Mesodermal cell (in vitro differentiated cells): ENCODE measurements at regions not wholly inside any gene's neighbourhood (a gene's known extent, or its start where the extent isn't known, plus 50 kb on each side); places are given as distances from the start of the nearest gene placed in this dataset.

Experiments used
- H3K27ac ChIP-seq: 2 replicates; pipeline ENCODE4 v1.7.0; 2013; ENCODE audit warnings: mild to moderate bottlenecking, low read depth, low read length, moderate library complexity; ENCODE audit not compliant: severe bottlenecking
- H3K36me3 ChIP-seq: 2 replicates; pipeline ENCODE4 v1.7.1; 2013; ENCODE audit warnings: mild to moderate bottlenecking, low read length, moderate library complexity; ENCODE audit not compliant: control insufficient read depth, insufficient read depth
- H3K4me1 ChIP-seq: one replicate; pipeline ENCODE4 v1.7.1; 2013; ENCODE audit warnings: mild to moderate bottlenecking, low read length; ENCODE audit not compliant: insufficient read depth, control insufficient read depth, poor library complexity, severe bottlenecking
- H3K4me3 ChIP-seq: 2 replicates; pipeline ENCODE4 v1.7.0; 2013; ENCODE audit warnings: low read length, control low read depth, mild to moderate bottlenecking; ENCODE audit not compliant: insufficient read depth, poor library complexity, severe bottlenecking; ENCODE audit errors: extremely low read depth
- H3K9me3 ChIP-seq: 2 replicates; pipeline ENCODE4 v1.7.1; 2013; ENCODE audit warnings: mild to moderate bottlenecking, low read length, moderate library complexity; ENCODE audit not compliant: control insufficient read depth
- WGBS, 2 experiments: methylation state at CpG; one replicate each; pipeline ENCODE4 v1.1.5; 2013; ENCODE audit warnings: missing lambda C conversion rate in 2 of 2; ENCODE audit not compliant: insufficient coverage in 2 of 2; 5-methylcytosine and 5-hydroxymethylcytosine counted together

DNA sequence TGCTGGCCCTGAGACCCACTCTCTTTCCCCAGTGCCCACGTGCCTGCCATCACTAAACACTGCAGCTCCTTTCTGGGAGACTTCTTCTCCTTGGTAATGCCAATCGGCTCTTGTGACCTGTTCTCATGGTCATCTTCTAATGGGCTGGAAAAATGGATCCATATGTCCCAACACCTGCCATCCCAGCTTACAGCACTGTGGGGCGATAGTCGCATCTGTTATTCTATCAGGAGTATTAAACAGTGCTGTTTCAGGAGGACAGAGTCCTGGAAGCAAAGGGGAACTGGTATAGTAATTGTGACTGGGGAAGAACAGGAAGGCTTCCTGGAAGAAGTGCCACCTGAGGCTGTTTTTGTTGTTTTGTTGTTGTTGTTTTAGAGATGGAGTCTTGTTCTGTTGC is 411.2 kb downstream of the GLRX3 start:
- Histone ChIP-seq H3K27ac (no peak overlapping the region), H3K4me1 (no peaks in the 10 kb centered on the region), H3K9me3 (no peaks in the 10 kb centered on the region), H3K4me3 (no peak overlapping the region), H3K36me3 (no peaks in the 10 kb centered on the region)
- WGBS, 2 experiments: 58 to 76% methylated on average over 4 of the region's 4 CpGs

DNA sequence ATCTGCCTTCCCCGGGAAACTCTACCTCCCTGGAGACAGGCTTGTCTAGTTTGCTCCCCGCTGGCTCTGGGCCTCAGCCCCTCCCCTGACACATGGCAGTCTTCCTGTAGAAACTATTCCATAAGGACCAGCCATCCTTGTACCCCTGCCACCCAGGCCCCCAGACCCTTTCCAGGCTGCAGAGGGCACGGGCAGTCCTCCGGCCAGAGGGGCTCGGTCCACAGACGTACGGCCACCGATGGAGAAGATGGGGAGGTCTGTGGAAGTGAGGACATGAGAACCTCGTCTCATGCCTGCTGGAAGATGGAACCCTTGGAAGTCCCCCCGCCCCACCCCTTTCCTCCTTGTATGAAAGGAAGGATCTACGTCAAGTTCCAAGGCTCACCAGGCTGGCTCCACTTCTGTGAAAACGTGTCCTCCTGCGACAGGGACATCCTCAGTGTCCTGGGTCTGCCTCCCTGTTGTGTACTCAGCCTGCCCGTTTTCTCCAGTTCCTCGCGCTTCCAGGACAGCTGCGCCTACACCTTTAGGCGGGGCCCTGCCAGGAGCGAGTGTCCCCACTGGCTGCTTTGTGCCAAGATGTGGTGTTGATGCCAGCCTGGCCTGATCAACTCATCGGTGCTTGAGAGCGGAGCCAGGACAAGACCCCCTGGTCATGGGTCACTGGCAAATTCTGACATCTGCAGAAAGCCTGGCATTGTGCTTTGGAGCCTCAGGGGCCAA is 414.9 kb downstream of the GLRX3 start:
- WGBS, 2 experiments: 93 to 94% methylated on average over 13 to 16 of the region's 21 CpGs

DNA sequence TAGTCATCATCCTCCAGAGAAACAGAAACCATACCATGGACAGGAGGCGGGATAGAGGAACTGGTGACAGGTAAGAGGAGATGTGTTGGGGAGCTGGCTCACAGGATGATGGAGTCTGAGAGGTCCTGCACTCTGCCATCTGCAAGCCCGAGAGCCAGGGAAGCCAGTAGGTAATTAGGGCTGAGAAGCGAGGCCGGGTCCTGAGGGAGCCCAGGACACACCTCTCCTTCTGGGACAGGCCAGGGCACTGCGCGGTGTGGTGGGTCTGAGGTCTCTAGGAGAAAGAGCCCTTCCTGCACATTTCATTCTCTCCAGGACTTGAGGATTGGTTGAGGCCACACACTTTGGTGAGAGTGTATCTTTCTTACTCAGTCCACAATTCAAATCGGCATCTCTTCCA is 415.5 kb downstream of the GLRX3 start:
- no peaks in the 10 kb centered on the region for H3K36me3 ChIP-seq
- H3K27ac ChIP-seq: no peak overlapping the region
- WGBS, 2 experiments: 90 to 93% methylated on average over 3 to 4 of the region's 7 CpGs
- H3K4me3 ChIP-seq: no peak overlapping the region
- H3K4me1 ChIP-seq: no peaks in the 10 kb centered on the region
- no peaks in the 10 kb centered on the region for H3K9me3 ChIP-seq

More for the DNA sequence above, 414.9 kb downstream of the GLRX3 start:
- Histone ChIP-seq H3K4me3 (no peak overlapping the region), H3K9me3 (no peaks in the 10 kb centered on the region), H3K4me1 (no peaks in the 10 kb centered on the region), H3K27ac (no peak overlapping the region), H3K36me3 (no peaks in the 10 kb centered on the region)

DNA sequence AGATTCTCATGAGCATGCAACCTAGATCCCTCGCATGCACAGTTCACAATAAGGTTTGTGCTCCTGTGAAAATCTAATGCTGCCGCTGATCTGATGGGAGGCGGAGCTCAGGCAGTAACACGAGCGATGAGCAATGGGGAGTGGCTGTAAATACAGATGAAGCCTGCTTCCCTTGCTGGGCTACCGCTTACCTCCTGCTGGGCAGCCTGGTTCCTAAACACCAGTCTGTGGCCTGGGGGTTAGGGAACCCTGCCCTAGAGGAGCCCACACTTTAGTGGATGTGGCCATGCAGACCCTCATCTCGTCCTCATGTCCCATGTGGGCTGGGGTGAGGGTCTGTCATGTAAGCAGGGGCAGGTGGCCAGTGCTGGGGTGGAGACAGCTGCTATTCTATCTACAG is 417.6 kb downstream of the GLRX3 start:
- Histone ChIP-seq H3K4me3 (no peak overlapping the region), H3K4me1 (no peaks in the 10 kb centered on the region), H3K36me3 (no peaks in the 10 kb centered on the region), H3K27ac (no peak overlapping the region), H3K9me3 (peaks cover 7% of the 10 kb centered on the region)
- 64 to 73% methylated on average over 5 of the region's 7 CpGs for WGBS, 2 experiments

DNA sequence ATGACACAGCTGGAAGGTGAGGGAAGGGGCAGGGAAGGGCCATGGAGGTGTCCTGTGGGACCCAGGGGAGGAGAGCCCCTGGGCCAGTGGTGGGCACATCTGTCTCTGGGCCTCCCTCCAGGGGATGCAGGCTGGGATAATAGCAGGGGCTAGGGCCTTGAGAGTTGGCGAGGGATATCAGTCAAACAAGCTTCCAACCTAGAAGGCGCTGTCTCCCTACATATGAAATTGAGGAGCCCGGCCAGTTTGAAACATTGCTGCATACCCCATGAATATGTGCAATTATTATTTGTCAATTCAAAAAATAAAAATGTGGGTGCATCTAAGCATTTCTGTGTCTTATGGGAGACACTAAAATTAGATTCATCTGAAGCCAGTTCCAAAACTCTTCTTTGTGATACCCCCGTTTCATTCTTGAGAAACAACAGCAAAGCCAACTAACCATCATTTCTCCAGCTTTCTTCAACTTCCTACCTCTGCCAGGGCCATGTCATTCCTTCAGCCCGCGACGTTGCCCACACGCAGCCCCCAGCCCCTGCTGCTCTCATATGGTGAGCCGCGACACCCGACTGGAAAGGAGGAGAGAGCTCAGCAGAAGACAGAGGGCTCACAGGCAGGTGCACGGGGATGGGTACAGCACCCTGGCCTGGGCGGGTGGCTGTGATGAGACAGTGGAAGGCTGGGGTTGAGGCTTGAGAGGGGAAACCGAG is 418.7 kb downstream of the GLRX3 start:
- 87 to 93% methylated on average over 8 to 11 of the region's 14 CpGs for WGBS, 2 experiments
- H3K27ac ChIP-seq: no peak overlapping the region
- no peak overlapping the region for H3K4me3 ChIP-seq
- peaks cover 7% of the 10 kb centered on the region for H3K9me3 ChIP-seq
- H3K4me1 ChIP-seq: no peaks in the 10 kb centered on the region
- no peaks in the 10 kb centered on the region for H3K36me3 ChIP-seq

DNA sequence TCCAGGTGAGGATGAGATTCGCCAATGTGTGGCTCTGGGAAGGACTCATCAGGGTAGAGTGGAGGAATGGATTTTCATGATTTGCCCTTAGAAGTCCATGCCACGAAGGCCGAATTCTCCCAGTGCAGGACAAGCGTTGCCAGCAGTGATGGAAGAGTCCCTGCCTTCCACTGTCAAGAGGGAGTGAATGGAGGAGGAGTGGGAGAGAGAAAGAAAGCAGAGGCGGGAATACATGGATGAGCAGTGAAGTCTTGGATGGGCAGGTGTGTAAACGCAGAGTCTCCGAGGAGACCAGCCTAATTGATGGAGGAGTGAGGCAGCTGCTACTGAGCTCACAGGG is 419.2 kb downstream of the GLRX3 start:
- no peak overlapping the region for H3K4me3 ChIP-seq
- peaks cover 7% of the 10 kb centered on the region for H3K9me3 ChIP-seq
- no peaks in the 10 kb centered on the region for H3K36me3 ChIP-seq
- H3K4me1 ChIP-seq: no peaks in the 10 kb centered on the region
- WGBS, 2 experiments: 89 to 90% methylated on average over 7 of the region's 7 CpGs
- H3K27ac ChIP-seq: no peak overlapping the region

DNA sequence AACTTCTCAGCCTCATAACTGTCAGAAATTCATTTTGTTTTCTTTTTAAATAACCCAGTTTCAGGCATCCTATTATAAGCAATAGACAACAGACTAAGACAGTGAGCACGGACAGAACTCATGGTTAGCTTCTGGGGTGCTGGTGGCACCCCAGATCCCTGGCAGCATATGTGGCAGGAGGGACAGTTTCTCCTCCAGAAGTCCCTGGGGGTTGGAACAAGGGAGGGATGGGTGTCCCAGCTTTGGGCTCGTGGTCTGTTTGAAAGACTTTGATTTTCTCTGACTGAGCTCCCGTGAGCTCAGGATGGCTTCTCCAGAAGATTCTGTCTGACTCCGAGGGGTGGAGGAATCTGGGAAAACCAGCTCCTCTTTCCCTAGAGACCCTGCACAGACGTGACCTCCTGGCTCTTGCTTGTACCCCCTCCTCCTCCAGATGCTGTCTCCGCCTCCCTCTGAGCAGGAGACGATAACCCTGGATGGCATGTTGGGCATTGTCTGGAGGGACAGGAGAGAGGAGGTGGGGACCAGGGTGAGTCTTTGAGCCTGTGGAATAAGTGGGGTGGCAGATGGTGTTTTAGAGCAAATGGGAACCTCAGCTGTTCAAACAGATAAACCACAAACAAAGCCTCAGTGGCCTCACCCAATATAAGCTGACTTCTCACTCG is 421.1 kb downstream of the GLRX3 start:
- Histone ChIP-seq H3K4me3 (no peak overlapping the region), H3K36me3 (no peaks in the 10 kb centered on the region), H3K4me1 (no peaks in the 10 kb centered on the region), H3K9me3 (peaks cover 7% of the 10 kb centered on the region), H3K27ac (no peak overlapping the region)
- WGBS, 2 experiments: 78 to 94% methylated on average over 4 to 5 of the region's 8 CpGs

DNA sequence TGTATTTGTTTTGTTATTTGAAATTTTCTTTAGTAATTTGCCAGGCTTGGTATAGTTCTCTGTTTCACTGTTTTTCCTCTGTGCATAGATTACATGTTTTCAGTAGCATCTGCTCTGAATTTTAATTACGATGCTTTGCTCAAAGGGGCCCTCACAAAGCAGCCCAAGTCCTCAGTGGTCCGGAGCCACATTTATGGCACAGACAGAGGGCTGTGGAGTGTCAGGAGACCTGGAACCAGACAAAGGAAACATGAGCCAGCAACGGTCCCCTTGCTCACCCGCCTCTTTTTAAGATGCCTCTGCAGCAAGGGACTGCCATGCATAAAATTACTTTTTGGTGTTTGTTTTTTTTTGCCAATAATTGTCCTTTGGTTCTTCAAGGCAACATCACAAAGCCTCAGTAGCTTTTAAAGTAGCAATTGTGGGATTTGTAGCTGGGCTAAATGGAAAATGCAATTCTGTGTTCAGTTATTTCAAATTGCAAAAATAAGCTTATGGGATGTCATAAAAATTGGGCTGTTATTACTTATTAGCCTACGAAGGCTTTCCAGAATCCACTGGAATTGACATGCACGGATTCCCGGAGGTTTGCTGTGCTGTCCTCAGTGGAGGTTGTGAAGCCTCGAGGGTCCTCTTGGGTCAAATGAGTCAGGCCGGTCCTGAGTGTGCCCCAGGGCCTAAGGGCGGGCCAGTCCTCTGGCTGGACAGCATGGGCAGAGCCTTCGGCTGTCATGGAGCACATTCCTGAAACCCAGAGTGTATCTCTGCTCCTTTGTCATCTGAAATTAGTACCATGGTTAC is 422.8 kb downstream of the GLRX3 start:
- WGBS, 2 experiments: 81 to 90% methylated on average over 8 to 10 of the region's 11 CpGs
- H3K27ac ChIP-seq: no peak overlapping the region
- H3K4me3 ChIP-seq: no peak overlapping the region
- H3K9me3 ChIP-seq: peaks cover 7% of the 10 kb centered on the region
- no peaks in the 10 kb centered on the region for H3K4me1 ChIP-seq
- no peaks in the 10 kb centered on the region for H3K36me3 ChIP-seq

DNA sequence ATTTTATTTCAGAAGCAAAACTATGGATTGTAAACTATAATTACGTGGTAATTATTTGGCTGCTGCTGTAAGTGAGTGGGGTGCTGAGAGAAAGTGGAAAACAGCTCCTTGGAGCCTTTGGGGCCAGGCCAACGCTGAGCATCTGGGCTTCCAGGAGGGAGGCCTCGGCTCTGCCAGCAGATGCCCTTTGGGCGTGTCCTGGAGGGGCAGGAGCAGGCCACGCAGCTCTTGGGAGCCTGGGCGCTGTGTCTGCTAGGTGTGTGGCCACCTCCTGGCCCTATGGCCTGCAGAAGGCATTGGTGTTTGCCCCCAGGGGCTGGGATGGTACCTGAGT is 423.3 kb downstream of the GLRX3 start:
- H3K9me3 ChIP-seq: peaks cover 7% of the 10 kb centered on the region
- no peaks in the 10 kb centered on the region for H3K4me1 ChIP-seq
- 85 to 90% methylated on average over 6 of the region's 6 CpGs for WGBS, 2 experiments
- no peaks in the 10 kb centered on the region for H3K36me3 ChIP-seq
- H3K27ac ChIP-seq: no peak overlapping the region
- H3K4me3 ChIP-seq: no peak overlapping the region

DNA sequence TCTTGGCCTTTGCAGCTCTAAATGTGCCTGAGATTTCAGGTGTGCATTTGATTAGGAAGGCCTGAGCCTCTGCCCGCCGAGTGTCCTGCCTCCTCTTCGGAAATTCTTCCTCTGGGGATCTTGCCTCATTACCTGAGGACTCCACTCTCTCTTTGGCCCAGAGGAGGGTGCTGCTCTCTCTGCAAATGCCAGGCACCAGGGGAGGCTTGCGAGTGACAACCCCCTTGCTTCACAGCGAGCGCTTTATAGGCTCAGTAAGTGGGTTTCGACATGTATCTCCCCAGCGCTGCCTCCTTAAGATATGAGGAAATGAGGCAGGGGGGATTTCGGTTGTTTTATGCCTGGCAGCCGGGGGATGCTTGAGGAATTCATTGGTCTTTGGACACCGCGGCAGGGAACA is 423.9 kb downstream of the GLRX3 start:
- no peaks in the 10 kb centered on the region for H3K4me1 ChIP-seq
- WGBS, 2 experiments: 86 to 88% methylated on average over 10 to 12 of the region's 12 CpGs
- H3K27ac ChIP-seq: no peak overlapping the region
- no peaks in the 10 kb centered on the region for H3K36me3 ChIP-seq
- H3K9me3 ChIP-seq: peaks cover 7% of the 10 kb centered on the region
- H3K4me3 ChIP-seq: no peak overlapping the region
